ACC112 (cell line): ENCODE measurements at regions not wholly inside any gene's neighbourhood (a gene's known extent, or its start where the extent isn't known, plus 50 kb on each side); places are given as distances from the start of the nearest gene placed in this dataset.

ENCODE experiments used
- H2AFZ ChIP-seq: fragments of 200-600 bp; sonication (generic); one replicate; pipeline ENCODE4 v1.6.0; 2017; ENCODE audit warnings: antibody characterized with exemption, low read length; ENCODE audit not compliant: unreplicated experiment
- H3K27ac ChIP-seq: fragments of 200-600 bp; sonication (generic); 2 replicates; pipeline ENCODE4 v1.5.1; 2014; ENCODE audit warnings: low read depth, mild to moderate bottlenecking, antibody characterized with exemption, low read length, moderate library complexity
- H3K27me3 ChIP-seq: fragments of 200-600 bp; sonication (generic); 2 replicates; pipeline ENCODE4 v1.6.1; 2014; ENCODE audit warnings: mild to moderate bottlenecking, antibody characterized with exemption, low read length, moderate library complexity, mixed read lengths; ENCODE audit not compliant: insufficient read depth
- H3K36me3 ChIP-seq: fragments of 200-600 bp; sonication (generic); 2 replicates; pipeline ENCODE4 v1.6.1; 2016; ENCODE audit warnings: mild to moderate bottlenecking, antibody characterized with exemption, low read length, moderate library complexity, mixed read lengths; ENCODE audit not compliant: insufficient read depth
- H3K4me1 ChIP-seq: fragments of 200-600 bp; sonication (generic); one replicate; pipeline ENCODE4 v1.6.1; 2016; ENCODE audit warnings: low read length, mixed read lengths; ENCODE audit not compliant: insufficient read depth, unreplicated experiment, control insufficient read depth
- H3K4me3 ChIP-seq: fragments of 200-600 bp; sonication (generic); 2 replicates; pipeline ENCODE4 v1.5.1; 2014; ENCODE audit warnings: mild to moderate bottlenecking, low read depth, low read length
- H3K79me2 ChIP-seq: fragments of 200-600 bp; sonication (generic); one replicate; pipeline ENCODE4 v1.6.0; 2016; ENCODE audit warnings: low read length; ENCODE audit not compliant: control insufficient read depth, unreplicated experiment, insufficient read depth

GRCh38 chr4:66246643-66247042, 576.4 kb upstream of the EPHA5 start:
- no peaks in the 10 kb centered on the region for H3K79me2 ChIP-seq
- no peaks in the 10 kb centered on the region for H3K27me3 ChIP-seq
- H2AFZ ChIP-seq, result no peak overlapping the region
- H3K36me3 ChIP-seq, result no peaks in the 10 kb centered on the region
- no peak overlapping the region for H3K4me3 ChIP-seq
- H3K4me1 ChIP-seq, result no peaks in the 10 kb centered on the region
- no peak overlapping the region for H3K27ac ChIP-seq

- no peaks in the 10 kb centered on the region for H3K79me2 ChIP-seq
- no peak overlapping the region for H2AFZ ChIP-seq
- no peak overlapping the region for H3K4me3 ChIP-seq
- no peak overlapping the region for H3K27ac ChIP-seq
- no peaks in the 10 kb centered on the region for H3K36me3 ChIP-seq
- H3K27me3 ChIP-seq, result no peaks in the 10 kb centered on the region
- no peaks in the 10 kb centered on the region for H3K4me1 ChIP-seq
These were observed 565.6 kb upstream of the EPHA5 start for GRCh38 chr4:66235876-66236275.

GRCh38 chr4:66229885-66230284, 559.6 kb upstream of the EPHA5 start:
- Histone ChIP-seq H3K4me1 (no peaks in the 10 kb centered on the region), H3K79me2 (no peaks in the 10 kb centered on the region), H3K36me3 (no peaks in the 10 kb centered on the region), H3K4me3 (no peak overlapping the region), H2AFZ (no peak overlapping the region), H3K27me3 (no peaks in the 10 kb centered on the region), H3K27ac (no peak overlapping the region)

- H3K79me2 ChIP-seq, result no peaks in the 10 kb centered on the region
- H3K36me3 ChIP-seq, result no peaks in the 10 kb centered on the region
- no peak overlapping the region for H3K27ac ChIP-seq
- H3K4me1 ChIP-seq, result no peaks in the 10 kb centered on the region
- no peak overlapping the region for H2AFZ ChIP-seq
- H3K4me3 ChIP-seq, result no peak overlapping the region
- no peaks in the 10 kb centered on the region for H3K27me3 ChIP-seq
These were observed 555.2 kb upstream of the EPHA5 start for GRCh38 chr4:66225539-66225938.

- no peak overlapping the region for H3K4me3 ChIP-seq
- H3K27ac ChIP-seq, result no peak overlapping the region
- H2AFZ ChIP-seq, result no peak overlapping the region
- no peaks in the 10 kb centered on the region for H3K79me2 ChIP-seq
- H3K4me1 ChIP-seq, result no peaks in the 10 kb centered on the region
- H3K27me3 ChIP-seq, result no peaks in the 10 kb centered on the region
- H3K36me3 ChIP-seq, result no peaks in the 10 kb centered on the region
These were observed 552.9 kb upstream of the EPHA5 start for GRCh38 chr4:66223068-66223703.

- no peak overlapping the region for H3K27ac ChIP-seq
These were observed 549.1 kb upstream of the EPHA5 start for GRCh38 chr4:66219401-66219800.

GRCh38 chr4:66216252-66216651, 546.0 kb upstream of the EPHA5 start:
- Histone ChIP-seq H3K4me1 (no peaks in the 10 kb centered on the region), H3K27ac (no peak overlapping the region), H3K4me3 (no peak overlapping the region), H2AFZ (no peak overlapping the region), H3K27me3 (no peaks in the 10 kb centered on the region), H3K36me3 (no peaks in the 10 kb centered on the region), H3K79me2 (no peaks in the 10 kb centered on the region)

More at GRCh38 chr4:66219401-66219800, 549.1 kb upstream of the EPHA5 start:
- H3K79me2 ChIP-seq, result no peaks in the 10 kb centered on the region
- no peak overlapping the region for H3K4me3 ChIP-seq
- H3K36me3 ChIP-seq, result no peaks in the 10 kb centered on the region
- H3K27me3 ChIP-seq, result no peaks in the 10 kb centered on the region
- H3K4me1 ChIP-seq, result no peaks in the 10 kb centered on the region
- no peak overlapping the region for H2AFZ ChIP-seq

- Histone ChIP-seq H3K36me3 (no peaks in the 10 kb centered on the region), H3K79me2 (no peaks in the 10 kb centered on the region), H2AFZ (no peak overlapping the region), H3K4me1 (no peaks in the 10 kb centered on the region), H3K27me3 (no peaks in the 10 kb centered on the region), H3K4me3 (no peak overlapping the region), H3K27ac (no peak overlapping the region)
These were observed 542.2 kb upstream of the EPHA5 start for GRCh38 chr4:66212489-66212888.

GRCh38 chr4:66204534-66205247, 534.4 kb upstream of the EPHA5 start:
- H3K27me3 ChIP-seq, result no peaks in the 10 kb centered on the region
- no peaks in the 10 kb centered on the region for H3K36me3 ChIP-seq
- H3K79me2 ChIP-seq, result no peaks in the 10 kb centered on the region
- no peaks in the 10 kb centered on the region for H3K4me1 ChIP-seq
- H3K4me3 ChIP-seq, result peak overlapping the region; percentile 7; the same call in 1 of the 2 replicates
- peak overlapping the region; percentile 30 for H2AFZ ChIP-seq
- no peak overlapping the region for H3K27ac ChIP-seq

GRCh38 chr4:66202870-66203269, 532.6 kb upstream of the EPHA5 start:
- no peaks in the 10 kb centered on the region for H3K36me3 ChIP-seq
- no peak overlapping the region for H3K27ac ChIP-seq
- no peaks in the 10 kb centered on the region for H3K4me1 ChIP-seq
- H2AFZ ChIP-seq, result no peak overlapping the region
- no peak overlapping the region for H3K4me3 ChIP-seq
- no peaks in the 10 kb centered on the region for H3K79me2 ChIP-seq
- H3K27me3 ChIP-seq, result no peaks in the 10 kb centered on the region

GRCh38 chr4:66197451-66197850, 527.2 kb upstream of the EPHA5 start:
- H3K27me3 ChIP-seq, result no peaks in the 10 kb centered on the region
- H3K4me1 ChIP-seq, result no peaks in the 10 kb centered on the region
- no peak overlapping the region for H3K27ac ChIP-seq
- H3K4me3 ChIP-seq, result no peak overlapping the region
- no peaks in the 10 kb centered on the region for H3K79me2 ChIP-seq
- no peaks in the 10 kb centered on the region for H3K36me3 ChIP-seq
- no peak overlapping the region for H2AFZ ChIP-seq
